Neutrophil (primary cell): ENCODE measurements at regions not wholly inside any gene's neighbourhood (a gene's known extent, or its start where the extent isn't known, plus 50 kb on each side); places are given as distances from the start of the nearest gene placed in this dataset.

Source experiments
- H3K27ac ChIP-seq: fragments of 200-600 bp; sonication (generic); 2 replicates; pipeline ENCODE4 v1.5.1; 2016; ENCODE audit warnings: mild to moderate bottlenecking, moderate library complexity
- H3K27me3 ChIP-seq: fragments of 200-600 bp; sonication (generic); 2 replicates; pipeline ENCODE4 v1.6.0; 2016; ENCODE audit warnings: mild to moderate bottlenecking
- H3K36me3 ChIP-seq: fragments of 200-600 bp; sonication (generic); 2 replicates; pipeline ENCODE4 v1.5.1; 2017
- H3K4me1 ChIP-seq, 2 experiments: fragments of 200-600 bp in 1 of 2; sonication (generic) in 1 of 2; 1 replicate in 1 of 2; 2 replicates in 1 of 2; pipeline versions ENCODE4 v1.5.1 to v1.6.1; 2013 to 2016; ENCODE audit warnings: low read depth in 1 of 2, low read length in 1 of 2, mild to moderate bottlenecking in 1 of 2, moderate library complexity in 1 of 2; ENCODE audit not compliant: control insufficient read depth in 1 of 2, insufficient read depth in 1 of 2
- H3K4me3 ChIP-seq, 2 experiments: fragments of 200-600 bp in 1 of 2; sonication (generic) in 1 of 2; 1 replicate in 1 of 2; 2 replicates in 1 of 2; pipeline ENCODE4 v1.5.1; 2013 to 2016; ENCODE audit warnings: low read depth in 1 of 2, low read length in 1 of 2, mild to moderate bottlenecking in 1 of 2, moderate library complexity in 1 of 2
- H3K9me3 ChIP-seq: fragments of 200-600 bp; sonication (generic); 2 replicates; pipeline ENCODE4 v1.5.1; 2016
- TF ChIP-seq, protein P1 (sequence below): fragments of 200-600 bp; sonication (generic); IDR thresholded peaks from 2 replicates; pipeline ENCODE4 v1.5.1; 2016; ENCODE audit warnings: antibody characterized with exemption

- no peaks in the 10 kb centered on the region for H3K9me3 ChIP-seq
- no peak overlapping the region for H3K27ac ChIP-seq
- no peak overlapping the region for H3K4me3 ChIP-seq
- no peaks in the 10 kb centered on the region for H3K27me3 ChIP-seq
- no peaks in the 10 kb centered on the region for H3K4me1 ChIP-seq
- TF ChIP-seq, protein P1, sequence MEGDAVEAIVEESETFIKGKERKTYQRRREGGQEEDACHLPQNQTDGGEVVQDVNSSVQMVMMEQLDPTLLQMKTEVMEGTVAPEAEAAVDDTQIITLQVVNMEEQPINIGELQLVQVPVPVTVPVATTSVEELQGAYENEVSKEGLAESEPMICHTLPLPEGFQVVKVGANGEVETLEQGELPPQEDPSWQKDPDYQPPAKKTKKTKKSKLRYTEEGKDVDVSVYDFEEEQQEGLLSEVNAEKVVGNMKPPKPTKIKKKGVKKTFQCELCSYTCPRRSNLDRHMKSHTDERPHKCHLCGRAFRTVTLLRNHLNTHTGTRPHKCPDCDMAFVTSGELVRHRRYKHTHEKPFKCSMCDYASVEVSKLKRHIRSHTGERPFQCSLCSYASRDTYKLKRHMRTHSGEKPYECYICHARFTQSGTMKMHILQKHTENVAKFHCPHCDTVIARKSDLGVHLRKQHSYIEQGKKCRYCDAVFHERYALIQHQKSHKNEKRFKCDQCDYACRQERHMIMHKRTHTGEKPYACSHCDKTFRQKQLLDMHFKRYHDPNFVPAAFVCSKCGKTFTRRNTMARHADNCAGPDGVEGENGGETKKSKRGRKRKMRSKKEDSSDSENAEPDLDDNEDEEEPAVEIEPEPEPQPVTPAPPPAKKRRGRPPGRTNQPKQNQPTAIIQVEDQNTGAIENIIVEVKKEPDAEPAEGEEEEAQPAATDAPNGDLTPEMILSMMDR: no peak
- H3K36me3 ChIP-seq: no peaks in the 10 kb centered on the region
These were observed 71.3 kb downstream of the RPE65 start for GRCh38 chr1:68378296-68379084.

- Histone ChIP-seq H3K9me3 (no peaks in the 10 kb centered on the region), H3K4me3 (no peak overlapping the region), H3K27ac (no peak overlapping the region), H3K4me1 (no peaks in the 10 kb centered on the region), H3K27me3 (no peaks in the 10 kb centered on the region), H3K36me3 (no peaks in the 10 kb centered on the region)
- TF ChIP-seq, protein P1: no peak
These were observed 72.7 kb downstream of the RPE65 start for GRCh38 chr1:68377098-68377497.

GRCh38 chr1:68376441-68376840, 73.3 kb downstream of the RPE65 start:
- Histone ChIP-seq H3K9me3 (no peaks in the 10 kb centered on the region), H3K36me3 (no peaks in the 10 kb centered on the region), H3K27ac (no peak overlapping the region), H3K4me3 (no peak overlapping the region), H3K27me3 (no peaks in the 10 kb centered on the region), H3K4me1 (no peaks in the 10 kb centered on the region)
- TF ChIP-seq, protein P1: no peak

DNA sequence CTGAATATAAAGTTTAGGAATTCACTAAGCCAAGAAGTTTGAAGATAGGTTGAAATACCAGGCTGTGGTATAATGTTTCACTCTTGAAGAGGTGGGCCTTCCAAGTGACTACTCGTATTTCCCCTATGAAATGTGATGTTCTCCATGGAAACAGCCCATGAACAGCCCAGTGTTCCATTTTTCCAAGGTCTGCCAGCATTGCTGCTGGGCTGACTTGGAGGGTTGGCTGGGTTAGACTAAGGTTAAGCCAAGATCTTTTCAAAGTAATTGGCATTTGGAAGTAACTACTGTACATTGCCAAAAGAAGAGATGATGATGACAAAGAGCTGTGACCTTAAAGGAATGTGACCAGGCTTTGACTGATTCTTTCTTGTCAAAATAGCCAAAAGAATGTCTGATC, 73.8 kb downstream of the RPE65 start:
- Histone ChIP-seq H3K4me1 (no peaks in the 10 kb centered on the region), H3K27me3 (no peaks in the 10 kb centered on the region), H3K9me3 (no peaks in the 10 kb centered on the region), H3K4me3 (no peak overlapping the region), H3K36me3 (no peaks in the 10 kb centered on the region), H3K27ac (no peak overlapping the region)
- TF ChIP-seq, protein P1: no peak

DNA sequence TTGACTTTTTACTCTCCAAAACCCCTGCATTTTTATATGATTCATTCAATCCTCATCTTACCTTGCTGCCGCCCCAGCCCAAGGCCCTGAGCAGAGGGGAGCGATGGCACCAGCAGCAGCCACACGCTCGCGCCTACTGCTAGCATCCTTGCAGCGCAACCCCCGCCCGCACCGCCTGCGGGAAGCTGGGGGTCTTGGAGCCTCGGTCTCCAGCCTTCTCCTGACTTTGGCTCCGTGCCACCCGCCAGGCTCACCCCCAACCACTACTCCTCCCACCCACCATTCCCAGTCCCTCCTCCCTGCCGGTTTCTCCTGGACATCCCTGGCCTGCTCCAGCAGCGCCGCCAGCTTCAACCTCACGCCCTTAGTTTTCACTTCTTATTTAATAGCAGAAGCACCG, 76.6 kb downstream of the RPE65 start:
- Histone ChIP-seq H3K27me3 (no peaks in the 10 kb centered on the region), H3K4me1 (no peaks in the 10 kb centered on the region), H3K4me3 (no peak overlapping the region), H3K27ac (no peak overlapping the region), H3K36me3 (no peaks in the 10 kb centered on the region), H3K9me3 (no peaks in the 10 kb centered on the region)
- TF ChIP-seq, protein P1: no peak
